CD8-positive, alpha-beta memory T cell (primary cell): ENCODE measurements at regions not wholly inside any gene's neighbourhood (a gene's known extent, or its start where the extent isn't known, plus 50 kb on each side); places are given as distances from the start of the nearest gene placed in this dataset.
"Not testable (repeated sequence)": the region's sequence is repeated elsewhere in the genome, so short reads cannot be mapped to it uniquely, and the experiment has no call there.

Experiments
- CTCF ChIA-PET: fragments of 350-600 bp; sonication (Branson Sonifier 250); formaldehyde crosslinking; loops from one replicate; lab custom pipeline; 2021; ENCODE audit warnings: antibody characterized with exemption; lab: Charles Lee
- POLR2A ChIA-PET: fragments of 350-600 bp; sonication (Branson Sonifier 250); formaldehyde crosslinking; loops from one replicate; lab custom pipeline; 2021; ENCODE audit warnings: antibody characterized with exemption; lab: Charles Lee
- DNase-seq, 5 donors: peaks; one replicate each; pipeline versions ENCODE4 v3.0.0 to v3.0.0-alpha.2; 2020 to 2022; ENCODE audit warnings: mixed read lengths in 1 of 5
- H3K27ac ChIP-seq: one replicate; pipeline ENCODE4 v1.7.0; 2013; ENCODE audit warnings: low read depth, mild to moderate bottlenecking, low read length, moderate library complexity
- H3K27me3 ChIP-seq: 2 replicates; pipeline ENCODE4 v1.7.0; 2013; ENCODE audit warnings: low read length, mild to moderate bottlenecking; ENCODE audit not compliant: insufficient read depth, poor library complexity, severe bottlenecking
- H3K36me3 ChIP-seq: 2 replicates; pipeline ENCODE4 v1.7.0; 2013; ENCODE audit warnings: mild to moderate bottlenecking, low read length, moderate library complexity; ENCODE audit not compliant: insufficient read depth
- H3K4me1 ChIP-seq: 2 replicates; pipeline ENCODE4 v1.7.0; 2013; ENCODE audit warnings: mild to moderate bottlenecking, low read length, moderate library complexity; ENCODE audit not compliant: insufficient read depth
- H3K4me3 ChIP-seq: 2 replicates; pipeline ENCODE4 v1.7.0; 2013; ENCODE audit warnings: mild to moderate bottlenecking, low read length
- H3K9me3 ChIP-seq: 2 replicates; pipeline ENCODE4 v1.7.0; 2013; ENCODE audit warnings: mild to moderate bottlenecking, low read length
- H3K27ac Mint-ChIP-seq, 8 donors: one replicate each; pipeline ENCODE4 v1.8.0; 2020 to 2021; ENCODE audit warnings: mixed read lengths in 8 of 8, mild to moderate bottlenecking in 6 of 8, inconsistent platforms in 3 of 8, moderate library complexity in 3 of 8
- H3K27me3 Mint-ChIP-seq, 2 donors: one replicate each; pipeline ENCODE4 v1.8.0; 2020 to 2021; ENCODE audit warnings: mixed read lengths in 2 of 2, mild to moderate bottlenecking in 1 of 2, moderate library complexity in 1 of 2
- H3K36me3 Mint-ChIP-seq, 3 donors: one replicate each; pipeline ENCODE4 v1.8.0; 2020 to 2021; ENCODE audit warnings: mixed read lengths in 3 of 3, inconsistent platforms in 1 of 3, mild to moderate bottlenecking in 1 of 3
- H3K4me1 Mint-ChIP-seq, 3 donors: one replicate each; pipeline ENCODE4 v1.8.0; 2020 to 2021; ENCODE audit warnings: mixed read lengths in 3 of 3, inconsistent platforms in 1 of 3, mild to moderate bottlenecking in 1 of 3
- H3K4me3 Mint-ChIP-seq, 7 donors: one replicate each; pipeline ENCODE4 v1.8.0; 2020 to 2021; ENCODE audit warnings: mixed read lengths in 7 of 7, mild to moderate bottlenecking in 6 of 7, moderate library complexity in 4 of 7, inconsistent platforms in 2 of 7
- H3K9me3 Mint-ChIP-seq, 5 donors: one replicate each; pipeline ENCODE4 v1.8.0; 2020 to 2022; ENCODE audit warnings: mixed read lengths in 5 of 5, mild to moderate bottlenecking in 3 of 5, moderate library complexity in 2 of 5, inconsistent platforms in 1 of 5

DNA sequence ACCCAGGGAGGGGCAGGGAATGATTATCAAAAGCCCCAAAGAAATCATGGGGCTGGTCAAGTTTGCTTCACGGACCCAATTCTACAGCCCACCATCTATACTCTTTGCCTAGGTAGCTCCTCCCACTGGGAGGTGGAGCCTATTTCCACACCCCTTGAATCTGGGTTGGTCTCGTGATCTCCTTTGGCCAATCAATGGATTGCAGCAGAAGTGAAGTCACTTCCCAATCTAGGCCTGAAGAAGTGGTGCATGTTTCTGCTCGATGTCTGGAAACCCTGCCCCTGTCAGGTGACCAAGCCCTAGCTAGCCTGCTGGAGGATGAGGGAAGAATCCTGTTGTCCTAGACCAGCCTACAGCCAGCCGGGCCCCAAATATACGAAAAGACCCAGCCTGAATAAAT, 86.3 kb upstream of the ADGRE5 start:
- H3K27me3 Mint-ChIP-seq = peaks cover 10 to 11% of the 10 kb centered on the region in 2 donors
- H3K9me3 ChIP-seq, H3K27me3 ChIP-seq, CTCF ChIA-PET, H3K9me3 Mint-ChIP-seq, H3K36me3 Mint-ChIP-seq, H3K4me1 Mint-ChIP-seq, H3K36me3 ChIP-seq, H3K4me3 ChIP-seq, H3K27ac ChIP-seq, DNase-seq, H3K4me3 Mint-ChIP-seq, POLR2A ChIA-PET, H3K4me1 ChIP-seq, H3K27ac Mint-ChIP-seq: not testable (repeated sequence)

DNA sequence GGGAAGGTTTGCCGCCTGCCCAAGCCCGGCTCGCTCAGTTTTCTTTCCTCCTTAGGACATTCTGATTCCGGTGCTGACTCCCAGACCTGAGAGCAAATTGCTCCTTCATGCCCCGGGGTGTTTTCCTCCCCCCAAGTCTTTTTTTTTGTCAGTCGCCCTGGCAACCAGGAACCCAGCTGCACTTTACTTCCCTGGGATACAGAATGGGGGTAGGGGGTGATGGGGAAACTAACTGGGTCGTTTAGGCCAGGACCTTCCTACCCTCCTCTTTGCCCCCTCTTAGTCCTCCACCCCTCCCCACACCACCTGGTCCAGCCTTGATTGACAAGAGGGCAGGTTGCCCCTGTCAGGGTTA, 87.5 kb upstream of the ADGRE5 start:
- H3K36me3 Mint-ChIP-seq, H3K27ac ChIP-seq, CTCF ChIA-PET: not testable (repeated sequence)

DNA sequence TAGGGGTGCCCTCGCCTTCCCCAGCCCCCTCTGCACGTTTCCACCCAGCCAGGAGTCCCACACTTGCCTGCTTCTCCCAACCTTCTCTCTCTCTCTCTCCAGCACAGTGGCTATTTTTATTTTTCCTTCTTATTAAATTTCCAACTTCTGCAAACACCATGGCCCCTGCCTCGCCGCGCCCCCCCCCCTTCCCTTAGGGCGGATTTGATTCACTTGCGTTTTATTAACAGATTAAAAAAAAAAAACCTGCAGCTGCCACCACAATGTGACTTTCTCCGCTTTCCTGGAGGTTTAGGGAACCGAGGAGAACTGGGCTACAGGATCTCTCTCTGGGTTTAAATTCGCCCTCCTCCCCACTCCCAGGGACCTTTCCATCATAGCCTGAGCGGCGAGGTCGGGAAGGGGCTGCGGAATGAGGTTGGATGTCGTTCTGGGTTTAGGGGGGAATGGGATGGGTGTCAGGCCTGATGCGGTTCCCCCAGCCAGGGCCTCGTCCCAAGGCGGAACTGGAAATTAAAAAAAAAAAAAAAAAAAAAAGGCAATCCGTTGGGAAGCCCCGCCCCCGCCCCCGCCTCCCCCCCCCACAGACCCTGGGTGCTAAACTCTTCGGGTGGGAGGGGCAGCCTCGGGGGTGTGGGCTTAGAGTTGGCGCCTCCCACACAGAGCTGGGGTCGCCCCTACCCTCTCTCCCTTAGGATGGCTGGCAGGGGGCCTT, 87.3 kb upstream of the ADGRL1 start:
- H3K27ac ChIP-seq, H3K4me1 Mint-ChIP-seq, H3K36me3 Mint-ChIP-seq, H3K4me3 ChIP-seq, DNase-seq, H3K36me3 ChIP-seq, H3K4me1 ChIP-seq, H3K9me3 ChIP-seq, H3K9me3 Mint-ChIP-seq, POLR2A ChIA-PET, H3K27me3 ChIP-seq, H3K27ac Mint-ChIP-seq: not testable (repeated sequence)
- peak overlapping the region in 2 of 7 donors; percentile 26 to 35 for H3K4me3 Mint-ChIP-seq
- CTCF ChIA-PET = interaction anchor here (1.7 kb wide), 1 partner anchor 156 kb away, joined by 4 read pairs; the partner anchor contains the start of gene ASF1B
- H3K27me3 Mint-ChIP-seq = peaks cover 8 to 10% of the 10 kb centered on the region in 2 donors

More for the DNA sequence above, 87.5 kb upstream of the ADGRE5 start:
- H3K9me3 Mint-ChIP-seq, POLR2A ChIA-PET, H3K4me1 ChIP-seq, H3K27me3 ChIP-seq, DNase-seq, H3K4me3 ChIP-seq, H3K4me1 Mint-ChIP-seq, H3K36me3 ChIP-seq, H3K9me3 ChIP-seq, H3K27ac Mint-ChIP-seq, H3K4me3 Mint-ChIP-seq: not testable (repeated sequence)
- H3K27me3 Mint-ChIP-seq = peaks cover 8 to 10% of the 10 kb centered on the region in 2 donors

DNA sequence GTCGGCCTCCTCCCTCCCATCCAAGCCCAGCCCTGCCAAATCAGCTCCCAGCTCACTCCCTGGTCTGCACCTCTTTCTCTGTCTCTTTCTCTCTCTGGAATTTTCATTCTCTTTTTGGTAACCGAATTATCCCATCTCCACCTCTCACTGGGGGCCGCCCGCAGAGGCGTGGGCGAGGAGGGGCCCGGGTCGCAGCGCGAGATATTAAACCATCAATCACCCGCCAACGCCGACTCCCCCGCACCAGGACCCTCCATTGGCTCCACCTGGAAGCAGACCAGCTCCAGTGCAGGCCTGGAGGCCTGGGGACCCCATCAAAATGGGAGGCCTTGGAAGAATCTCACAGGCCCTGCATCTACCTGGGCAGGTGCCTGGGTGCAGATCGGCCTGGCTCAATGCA, 83.8 kb upstream of the ADGRL1 start:
- H3K4me3 ChIP-seq, H3K9me3 ChIP-seq, H3K4me3 Mint-ChIP-seq, H3K27ac ChIP-seq, DNase-seq, H3K27me3 ChIP-seq, H3K36me3 ChIP-seq, H3K4me1 Mint-ChIP-seq, POLR2A ChIA-PET, H3K27ac Mint-ChIP-seq, H3K9me3 Mint-ChIP-seq, H3K4me1 ChIP-seq, H3K36me3 Mint-ChIP-seq: not testable (repeated sequence)
- CTCF ChIA-PET = interaction anchor here (2.2 kb wide), 1 partner anchor 153 kb away, joined by 7 read pairs; the partner anchor contains the start of gene ASF1B
- H3K27me3 Mint-ChIP-seq = peaks cover 8 to 10% of the 10 kb centered on the region in 2 donors

DNA sequence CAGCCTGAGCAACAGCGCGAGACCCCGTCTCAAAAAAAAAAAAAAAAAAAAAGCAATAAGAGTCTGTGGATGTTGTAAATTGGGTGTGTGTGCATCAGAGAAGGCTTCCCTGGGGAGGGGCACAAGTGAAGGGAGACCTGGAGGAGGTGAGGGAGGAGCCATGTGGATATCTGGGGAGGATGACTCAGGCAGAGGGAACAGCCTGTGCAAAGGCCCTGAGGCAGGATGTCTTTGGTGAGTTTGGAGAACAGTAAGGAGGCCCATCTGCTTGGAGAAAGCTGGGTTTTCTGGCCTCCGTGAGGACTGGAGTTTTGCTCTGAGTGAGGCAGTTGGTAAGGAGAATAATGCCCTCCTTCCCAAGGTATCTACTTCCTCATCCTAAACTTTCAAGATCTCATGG, 81.9 kb upstream of the ADGRL1 start:
- H3K27me3 Mint-ChIP-seq, H3K4me1 ChIP-seq, H3K4me3 Mint-ChIP-seq, CTCF ChIA-PET, H3K36me3 ChIP-seq, H3K4me3 ChIP-seq, H3K27ac ChIP-seq, H3K36me3 Mint-ChIP-seq, POLR2A ChIA-PET, H3K9me3 Mint-ChIP-seq, DNase-seq, H3K27me3 ChIP-seq, H3K9me3 ChIP-seq: not testable (repeated sequence)
- Mint-ChIP-seq H3K4me1 (peaks cover 10 to 13% (median 12%) of the 10 kb centered on the region in 3 donors), H3K27ac (peak overlapping the region in 1 of 8 donors; percentile 40)

DNA sequence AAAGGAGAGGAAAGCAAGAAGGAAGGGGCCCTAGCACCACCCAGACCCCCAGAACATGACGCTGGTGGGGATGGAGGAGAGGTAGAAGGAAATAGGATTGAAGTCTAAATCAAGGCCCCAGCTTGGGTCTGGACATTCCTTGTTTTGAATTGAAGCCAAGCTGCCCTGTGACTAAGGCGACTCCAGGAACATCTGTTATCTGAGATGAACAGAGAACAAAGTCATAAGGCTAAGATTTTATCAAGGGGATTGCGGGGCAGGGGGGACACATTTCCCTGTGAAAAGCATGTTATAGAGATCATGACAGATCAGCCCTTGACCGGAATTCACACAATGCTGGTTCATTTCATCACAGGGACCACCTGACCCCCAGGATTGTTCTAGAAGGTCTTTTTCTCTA, 80.6 kb upstream of the ADGRL1 start:
- H3K27ac ChIP-seq, H3K9me3 ChIP-seq, H3K36me3 ChIP-seq, H3K4me1 ChIP-seq, CTCF ChIA-PET, H3K27ac Mint-ChIP-seq, H3K4me3 Mint-ChIP-seq, H3K4me3 ChIP-seq, H3K9me3 Mint-ChIP-seq, DNase-seq, POLR2A ChIA-PET, H3K27me3 Mint-ChIP-seq, H3K27me3 ChIP-seq, H3K36me3 Mint-ChIP-seq: not testable (repeated sequence)
- H3K4me1 Mint-ChIP-seq = peaks cover 10 to 13% (median 12%) of the 10 kb centered on the region in 3 donors

DNA sequence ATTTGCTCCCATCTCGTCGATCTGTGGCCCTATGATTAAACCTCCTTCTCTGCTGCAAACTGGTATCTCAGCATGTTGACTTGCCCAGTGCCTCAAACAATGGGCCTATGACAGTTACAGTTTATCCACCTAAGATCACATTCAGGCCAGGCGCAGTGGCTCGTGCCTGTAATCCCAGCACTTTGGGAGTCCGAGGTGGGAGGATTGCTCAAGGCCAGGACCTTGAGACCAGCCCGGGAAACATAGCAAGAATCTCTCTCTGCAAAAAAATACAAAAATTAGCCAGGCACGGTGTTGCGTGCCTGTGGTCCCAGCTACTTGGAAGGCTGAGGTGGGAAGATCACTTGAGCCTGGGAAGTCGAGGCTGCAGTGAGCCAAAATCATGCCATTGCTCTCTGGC, 79.8 kb upstream of the ADGRL1 start:
- H3K27me3 ChIP-seq, H3K4me3 ChIP-seq, POLR2A ChIA-PET, H3K27ac ChIP-seq, DNase-seq, H3K27me3 Mint-ChIP-seq, H3K36me3 Mint-ChIP-seq, H3K4me3 Mint-ChIP-seq, H3K36me3 ChIP-seq, H3K9me3 ChIP-seq, H3K9me3 Mint-ChIP-seq, CTCF ChIA-PET, H3K4me1 ChIP-seq: not testable (repeated sequence)
- peaks cover 10 to 13% (median 12%) of the 10 kb centered on the region in 3 donors for H3K4me1 Mint-ChIP-seq
- H3K27ac Mint-ChIP-seq = peak overlapping the region in 1 of 8 donors; percentile 23

DNA sequence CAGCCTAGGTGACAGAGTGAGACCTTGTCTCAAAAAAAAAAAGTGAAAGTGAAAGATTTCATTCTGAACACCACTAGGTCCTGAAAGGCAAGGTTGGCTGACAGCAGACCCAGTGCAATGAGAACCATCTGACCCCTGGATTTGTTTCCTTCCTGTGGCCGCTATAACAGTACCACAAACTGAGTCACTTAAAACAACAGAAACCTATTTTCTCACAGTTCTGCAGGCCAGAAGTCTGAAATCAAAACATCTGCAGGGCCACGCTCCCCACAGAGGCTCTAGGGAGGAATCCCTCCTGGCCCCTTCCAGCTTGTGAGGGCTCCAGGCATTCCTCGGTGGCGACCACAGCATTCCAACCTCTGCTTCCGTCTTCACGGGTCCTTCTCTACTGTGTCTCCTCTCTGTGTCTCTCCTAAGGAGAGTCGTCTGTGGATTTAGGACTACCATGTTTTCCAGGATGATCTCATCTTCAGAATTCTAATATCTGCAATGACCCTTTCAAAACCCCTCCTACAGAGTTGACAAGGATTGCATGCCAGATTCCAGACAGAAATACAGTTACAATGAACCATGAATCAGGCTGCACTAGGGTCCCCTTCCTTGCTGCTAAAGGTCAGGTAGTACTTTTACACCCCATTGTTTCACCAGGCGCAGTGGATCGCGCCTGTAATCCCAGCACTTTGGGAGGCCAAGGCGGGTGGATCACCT, 78.0 kb upstream of the ADGRL1 start:
- H3K4me3 Mint-ChIP-seq = peak overlapping the region in 6 of 7 donors; percentile 1 to 79 (median 52)
- CTCF ChIA-PET = interaction anchor here (1.1 to 1.6 kb wide), 2 partner anchors 67 kb away, joined by 3 to 4 read pairs; no protein-coding TSS in a partner anchor
- H3K27ac ChIP-seq, H3K9me3 ChIP-seq, H3K4me3 ChIP-seq, H3K9me3 Mint-ChIP-seq, H3K4me1 ChIP-seq, H3K36me3 ChIP-seq, H3K27me3 Mint-ChIP-seq, DNase-seq, H3K27me3 ChIP-seq, POLR2A ChIA-PET, H3K36me3 Mint-ChIP-seq: not testable (repeated sequence)
- H3K4me1 Mint-ChIP-seq = peaks cover 10 to 13% (median 12%) of the 10 kb centered on the region in 3 donors
- H3K27ac Mint-ChIP-seq = peak overlapping the region; percentile 0 to 80 (median 45)
